ENCODE measurements at regions not wholly inside any gene's neighbourhood (a gene's known extent, or its start where the extent isn't known, plus 50 kb on each side); places are given as distances from the start of the nearest gene placed in this dataset.

- H3K27ac ChIP-seq (ENCODE audit: insufficient read depth, low read depth, low read length), result no peak overlapping the region
- no peaks in the 10 kb centered on the region for H3K79me2 ChIP-seq (ENCODE audit: control insufficient read depth, insufficient read depth, low read length)
- no peak overlapping the region for H3K4me2 ChIP-seq (ENCODE audit: insufficient read depth, low read length)
- no TSS peak for BruUV-seq (replicated peaks)
- no peaks in the 10 kb centered on the region for H3K9me1 ChIP-seq (replicated peaks; ENCODE audit: control insufficient read depth, extremely low read depth, insufficient read depth, low read length)
- H3K27me3 ChIP-seq (ENCODE audit: control insufficient read depth in 2 of 2, insufficient read depth in 2 of 2, low read length in 2 of 2), result no peaks in the 10 kb centered on the region
- no peaks in the 10 kb centered on the region for H3K9me3 ChIP-seq (replicated peaks; ENCODE audit: control insufficient read depth, insufficient read depth, low read length)
- intact Hi-C loops (cut with micrococcal nuclease), result no loop called here
- no peak for TF ChIP-seq MAX (IDR thresholded peaks at IDR 0.05; ENCODE audit: insufficient read depth, insufficient read length)
- no peak for TF ChIP-seq EZH2 (IDR thresholded peaks at IDR 0.05; ENCODE audit: borderline replicate concordance, low read depth, low read length, severe bottlenecking)
- no peak for TF ChIP-seq POLR2AphosphoS5 (IDR thresholded peaks at IDR 0.05; ENCODE audit: insufficient read depth, low read depth, low read length)
- TF ChIP-seq MYC (IDR thresholded peaks at IDR 0.05; ENCODE audit: low read depth, low read length), result no peak
- no peak for TF ChIP-seq JUN (IDR thresholded peaks at IDR 0.05; ENCODE audit: borderline replicate concordance, insufficient read depth, insufficient read length, low read depth)
- TF ChIP-seq GATA2 (IDR thresholded peaks at IDR 0.05; ENCODE audit: insufficient read depth, insufficient read length, low read depth, low read length), result no peak
- no peak for TF ChIP-seq FOS (IDR thresholded peaks at IDR 0.05; ENCODE audit: borderline replicate concordance, insufficient read depth, low read length)
- TF ChIP-seq POLR2A (IDR thresholded peaks at IDR 0.05; ENCODE audit: low read depth, low read length), result no peak
- TF ChIP-seq CTCF (IDR thresholded peaks at IDR 0.05; ENCODE audit: extremely low read depth in 1 of 2, insufficient read depth in 1 of 2, low read depth in 1 of 2, low read length in 2 of 2), result no peak
- H3K36me3 ChIP-seq (ENCODE audit: control insufficient read depth in 2 of 2, extremely low read depth in 1 of 2, insufficient read depth in 2 of 2, low read length in 2 of 2), result no peaks in the 10 kb centered on the region
- H3K4me3 ChIP-seq (replicated peaks in 1 of 3; ENCODE audit: insufficient read depth in 1 of 3, low read depth in 1 of 3, low read length in 3 of 3), result no peak overlapping the region
- no peak overlapping the region for H3K9ac ChIP-seq (replicated peaks; ENCODE audit: extremely low read depth, insufficient read depth, low read length)
- no peak for DNase-seq (ENCODE audit: low read depth, low spot score)
- POLR2A ChIA-PET, result no interaction called here
- dilution Hi-C loops (cut with MboI; ENCODE audit: extremely low pct_ligation_motif_present, low sequenced_read_pairs), result no loop called here
- no peak for FAIRE-seq
- H3K4me1 ChIP-seq (ENCODE audit: control insufficient read depth, extremely low read depth, insufficient read depth, low read length), result no peaks in the 10 kb centered on the region
- H4K20me1 ChIP-seq (replicated peaks; ENCODE audit: control insufficient read depth, extremely low read depth, insufficient read depth, low read length), result no peaks in the 10 kb centered on the region
- CTCF ChIA-PET, result no interaction called here
- no peak overlapping the region for H2AFZ ChIP-seq (ENCODE audit: low read depth, low read length)
These were observed 181.5 kb downstream of the SLCO4C1 start for GRCh38 chr5:102114525-102115069.
